GM19025 (cell line): ENCODE measurements at regions not wholly inside any gene's neighbourhood (a gene's known extent, or its start where the extent isn't known, plus 50 kb on each side); places are given as distances from the start of the nearest gene placed in this dataset.

Experiments
- ATAC-seq: cut with Tn5 transposase; IDR thresholded peaks from one replicate; pipeline ENCODE4 v1.9.1; 2021; ENCODE audit warnings: mild to moderate bottlenecking, low read depth, moderate library complexity; ENCODE audit not compliant: unreplicated experiment

DNA sequence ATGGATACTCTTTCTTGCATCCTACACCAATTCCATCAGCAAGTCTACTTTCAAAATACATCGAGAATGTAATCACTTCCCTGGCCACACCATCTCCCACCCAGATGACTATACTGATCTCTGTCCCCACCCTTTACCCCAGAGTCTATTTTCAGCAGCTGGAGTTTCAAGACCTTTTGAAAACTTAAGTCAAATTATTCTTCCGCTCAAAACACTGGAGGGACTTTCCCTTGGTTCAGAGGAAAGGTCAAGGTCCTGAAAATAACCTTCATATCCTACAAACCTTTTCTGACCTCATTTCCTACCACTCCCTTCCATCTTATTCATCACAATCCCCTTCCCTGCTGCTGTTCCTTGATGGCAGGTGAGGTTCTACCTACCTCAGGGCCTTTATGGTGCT, 58.8 kb upstream of the LYPD6 start:
- ATAC-seq: peak; percentile 98

DNA sequence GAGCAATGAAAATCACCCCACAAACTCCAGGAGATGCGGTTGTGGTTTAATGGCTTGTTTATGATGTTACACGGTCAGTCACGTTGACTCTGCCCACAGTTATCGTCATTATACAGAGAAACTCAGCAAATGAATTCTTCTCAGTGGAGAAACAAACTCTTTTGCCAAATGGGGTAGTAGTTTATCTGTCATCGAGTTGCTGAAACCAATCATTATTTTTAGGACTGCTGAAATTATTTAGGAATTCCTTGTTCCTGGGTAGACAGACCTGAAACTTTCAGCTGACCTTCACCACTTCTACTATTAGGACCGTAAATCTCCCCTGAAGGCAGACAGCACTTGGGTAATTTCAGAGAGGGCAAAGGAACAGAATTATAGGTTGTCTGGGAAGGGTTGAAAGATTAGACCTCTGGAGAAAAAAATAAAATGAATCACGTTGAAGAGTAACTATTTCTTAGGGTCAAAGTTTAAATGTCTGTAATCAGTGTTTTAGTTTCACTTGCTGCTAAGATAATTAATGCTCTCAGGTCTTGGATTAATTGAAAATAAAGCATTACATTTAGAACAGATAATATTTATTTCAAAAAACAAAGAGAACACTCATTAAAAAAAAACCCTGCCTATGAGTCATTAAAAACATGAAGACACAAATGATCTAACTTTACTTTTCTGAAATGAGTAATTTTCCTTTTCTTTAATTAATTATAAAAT, 52.1 kb upstream of the LYPD6 start:
- no peak for ATAC-seq

DNA sequence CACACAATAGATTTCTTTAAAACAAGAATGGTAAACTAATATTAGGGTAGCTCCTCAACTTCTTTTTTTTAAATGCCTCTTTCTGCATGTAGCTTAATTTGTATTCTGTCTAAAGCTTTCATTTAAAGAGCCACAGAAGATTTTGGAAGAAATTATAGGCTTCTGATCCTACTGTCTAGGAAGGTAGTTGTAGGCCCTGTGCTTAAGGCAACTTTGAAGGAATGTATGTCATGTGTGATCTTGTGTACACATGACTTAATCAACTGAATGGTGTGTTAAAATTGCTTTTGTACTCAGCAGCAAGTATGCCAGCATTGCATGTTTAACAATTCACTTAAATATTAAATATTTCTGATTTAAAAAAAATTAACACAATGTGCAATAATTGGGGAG, 51.5 kb upstream of the LYPD6 start:
- ATAC-seq: no peak
